SK-N-DZ (cell line): ENCODE measurements at regions not wholly inside any gene's neighbourhood (a gene's known extent, or its start where the extent isn't known, plus 50 kb on each side); places are given as distances from the start of the nearest gene placed in this dataset.

Experiments
- DNase-seq: peaks from one replicate; pipeline ENCODE4 v3.0.0-alpha.2; 2015; ENCODE audit warnings: low spot score

GRCh38 chr11:134578807-134579723 is 167.0 kb upstream of the B3GAT1 start:
- peak; percentile 2 for DNase-seq

- no peak for DNase-seq
These were observed 165.8 kb upstream of the B3GAT1 start for GRCh38 chr11:134577751-134578395.

- DNase-seq = no peak
These were observed 164.7 kb upstream of the B3GAT1 start for GRCh38 chr11:134576721-134577171.

GRCh38 chr11:134576286-134576685 is 164.2 kb upstream of the B3GAT1 start:
- DNase-seq = no peak

GRCh38 chr11:134575504-134576230 is 163.6 kb upstream of the B3GAT1 start:
- DNase-seq = no peak

- no peak for DNase-seq
These were observed 162.9 kb upstream of the B3GAT1 start for GRCh38 chr11:134574947-134575346.

- no peak for DNase-seq
These were observed 162.4 kb upstream of the B3GAT1 start for GRCh38 chr11:134574425-134574824.

GRCh38 chr11:134573857-134574256 is 161.8 kb upstream of the B3GAT1 start:
- DNase-seq = no peak

- DNase-seq = no peak
These were observed 161.0 kb upstream of the B3GAT1 start for GRCh38 chr11:134572741-134573675.

- DNase-seq = no peak
These were observed 159.3 kb upstream of the B3GAT1 start for GRCh38 chr11:134571301-134571700.

GRCh38 chr11:134569195-134569594 is 157.2 kb upstream of the B3GAT1 start:
- DNase-seq = no peak

GRCh38 chr11:134566311-134566710 is 154.3 kb upstream of the B3GAT1 start:
- no peak for DNase-seq

- DNase-seq = no peak
These were observed 153.4 kb upstream of the B3GAT1 start for GRCh38 chr11:134565343-134565891.

GRCh38 chr11:134564472-134565200 is 152.6 kb upstream of the B3GAT1 start:
- no peak for DNase-seq

- DNase-seq = no peak
These were observed 151.0 kb upstream of the B3GAT1 start for GRCh38 chr11:134562941-134563471.

- no peak for DNase-seq
These were observed 150.2 kb upstream of the B3GAT1 start for GRCh38 chr11:134562196-134562595.

GRCh38 chr11:134561331-134561720 is 149.3 kb upstream of the B3GAT1 start:
- DNase-seq = no peak

GRCh38 chr11:134560566-134561330 is 148.7 kb upstream of the B3GAT1 start:
- DNase-seq = no peak

- DNase-seq = no peak
These were observed 148.0 kb upstream of the B3GAT1 start for GRCh38 chr11:134560066-134560465.
